Psoas muscle (tissue), 7 donors: ENCODE measurements at regions not wholly inside any gene's neighbourhood (a gene's known extent, or its start where the extent isn't known, plus 50 kb on each side); places are given as distances from the start of the nearest gene placed in this dataset.
"Not testable (repeated sequence)": the region's sequence is repeated elsewhere in the genome, so short reads cannot be mapped to it uniquely, and the experiment has no call there.

Source experiments
- ATAC-seq, 4 donors: fragments of 200-7000 bp; cut with Tn5 transposase; one replicate each; pipeline ENCODE4 v1.9.1; 2020; ENCODE audit warnings: moderate library complexity in 3 of 4, mild to moderate bottlenecking in 2 of 4
- DNase-seq, 2 donors: peaks; one replicate each; pipeline ENCODE4 v3.0.0-alpha.2; 2020
- H3K27ac ChIP-seq: fragments of 200-600 bp; one replicate; pipeline ENCODE4 v1.8.0; 2022
- H3K27me3 ChIP-seq, 3 donors: fragments of 200-600 bp in 1 of 3; one replicate each; pipeline versions ENCODE4 v1.6.1 to v1.8.0; 2013 to 2022; ENCODE audit warnings: low read length in 2 of 3, mild to moderate bottlenecking in 2 of 3, moderate library complexity in 1 of 3; ENCODE audit not compliant: insufficient read depth in 3 of 3
- H3K36me3 ChIP-seq, 2 donors: fragments of 200-600 bp in 1 of 2; one replicate each; pipeline versions ENCODE4 v1.6.1 to v1.8.0; 2013 to 2022; ENCODE audit warnings: low read depth in 1 of 2, mild to moderate bottlenecking in 1 of 2, moderate library complexity in 1 of 2; ENCODE audit not compliant: insufficient read depth in 1 of 2
- H3K4me1 ChIP-seq: fragments of 200-600 bp; one replicate; pipeline ENCODE4 v1.8.0; 2022
- H3K4me3 ChIP-seq: fragments of 200-600 bp; one replicate; pipeline ENCODE4 v1.8.0; 2022; ENCODE audit warnings: mild to moderate bottlenecking
- H3K9me3 ChIP-seq: fragments of 200-600 bp; one replicate; pipeline ENCODE4 v1.8.0; 2022
- CTCF ChIP-seq: fragments of 200-600 bp; IDR thresholded peaks from one replicate; pipeline ENCODE4 v1.8.0; 2022; ENCODE audit warnings: antibody characterized with exemption
- WGBS, 3 donors: extraction: QIAGEN DNeasy Blood & Tissue Kit; methylation state at CpG; one replicate each; pipeline versions ENCODE4 v1.1.6 to v1.1.7; 2013; 5-methylcytosine and 5-hydroxymethylcytosine counted together
- intact Hi-C, 2 donors: fragments of 100-400 bp; cut with DNase I; formaldehyde crosslinking; loops; one replicate each; pipeline versions ENCODE4 v1.11.0 to v1.14.2; 2022
- donor health status: healthy with polysubstance abuse.
- donor health status: DM: no; HTN: no; CAD: no; lungs with moderate emphysema.
- donor health status: Bipolar disorder and iron deficiency.
- donor health status: healthy.
- donor health status: DM: yes; HTN: yes; CAD: no.
- donor health status: DM: no; HTN: no; CAD: no.
- donor health status: DM: yes; HTN: yes; CAD: no.

GRCh38 chr13:54033323-54033861 is 1004.8 kb downstream of the OLFM4 start:
- no peak for ATAC-seq
- Histone ChIP-seq H3K4me1 (no peaks in the 10 kb centered on the region), H3K27me3 (no peaks in the 10 kb centered on the region), H3K9me3 (no peaks in the 10 kb centered on the region), H3K36me3 (no peaks in the 10 kb centered on the region), H3K27ac (no peak overlapping the region), H3K4me3 (no peak overlapping the region)
- DNase-seq, result no peak
- intact Hi-C loops, result no loop called here
- WGBS, 3 donors, result 77 to 96% (median 88%) methylated on average over 6 of the region's 6 CpGs
- TF ChIP-seq CTCF, result no peak

GRCh38 chr13:54034047-54034446 is 1005.4 kb downstream of the OLFM4 start:
- Histone ChIP-seq H3K4me3 (no peak overlapping the region), H3K36me3 (no peaks in the 10 kb centered on the region), H3K4me1 (no peaks in the 10 kb centered on the region), H3K9me3 (no peaks in the 10 kb centered on the region), H3K27me3 (no peaks in the 10 kb centered on the region), H3K27ac (no peak overlapping the region)
- DNase-seq (no peak), ATAC-seq (no peak)
- WGBS, 3 donors, result 89 to 96% (median 92%) methylated on average over 2 of the region's 2 CpGs
- TF ChIP-seq CTCF, result no peak
- intact Hi-C loops, result no loop called here

- H3K27me3 ChIP-seq, H3K36me3 ChIP-seq, ATAC-seq, intact Hi-C loops, H3K27ac ChIP-seq, H3K4me3 ChIP-seq, H3K4me1 ChIP-seq, H3K9me3 ChIP-seq, DNase-seq: not testable (repeated sequence)
- WGBS, 3 donors, result 81 to 84% (median 81%) methylated on average over 5 of the region's 5 CpGs
These were observed 1028.8 kb downstream of the OLFM4 start for GRCh38 chr13:54057416-54057815.

- ATAC-seq, H3K27ac ChIP-seq, intact Hi-C loops, H3K27me3 ChIP-seq, H3K4me1 ChIP-seq, H3K9me3 ChIP-seq, H3K36me3 ChIP-seq, H3K4me3 ChIP-seq, DNase-seq: not testable (repeated sequence)
- 83 to 88% (median 87%) methylated on average over 8 of the region's 8 CpGs for WGBS, 3 donors
These were observed 1041.3 kb downstream of the OLFM4 start for GRCh38 chr13:54069958-54070357.

GRCh38 chr13:54077569-54077968 is 1049.0 kb downstream of the OLFM4 start:
- DNase-seq, result no peak
- intact Hi-C loops, result no loop called here
- H3K4me1 ChIP-seq, result no peaks in the 10 kb centered on the region
- no peak overlapping the region for H3K4me3 ChIP-seq
- H3K27ac ChIP-seq, result no peak overlapping the region
- ATAC-seq, result no peak
- no peak for TF ChIP-seq CTCF
- H3K36me3 ChIP-seq, result no peaks in the 10 kb centered on the region
- H3K9me3 ChIP-seq, result no peaks in the 10 kb centered on the region
- H3K27me3 ChIP-seq, result no peaks in the 10 kb centered on the region

GRCh38 chr13:54078271-54078870 is 1049.8 kb downstream of the OLFM4 start:
- no peak for TF ChIP-seq CTCF
- intact Hi-C loops, result no loop called here
- 38 to 44% (median 41%) methylated on average over 3 of the region's 3 CpGs for WGBS, 3 donors
- ATAC-seq (no peak), DNase-seq (no peak)
- Histone ChIP-seq H3K9me3 (no peaks in the 10 kb centered on the region), H3K27me3 (no peaks in the 10 kb centered on the region), H3K4me1 (no peaks in the 10 kb centered on the region), H3K36me3 (no peaks in the 10 kb centered on the region), H3K4me3 (no peak overlapping the region), H3K27ac (no peak overlapping the region)

- ATAC-seq, H3K4me1 ChIP-seq, H3K27me3 ChIP-seq, H3K27ac ChIP-seq, intact Hi-C loops, H3K9me3 ChIP-seq, H3K4me3 ChIP-seq, H3K36me3 ChIP-seq, DNase-seq: not testable (repeated sequence)
- WGBS, 3 donors, result 85 to 94% (median 90%) methylated on average over 10 to 11 of the region's 11 CpGs
These were observed 1053.7 kb downstream of the OLFM4 start for GRCh38 chr13:54082309-54082708.
